Neural cell (in vitro differentiated cells): ENCODE measurements at regions not wholly inside any gene's neighbourhood (a gene's known extent, or its start where the extent isn't known, plus 50 kb on each side); places are given as distances from the start of the nearest gene placed in this dataset.

Experiments
- H2AFZ ChIP-seq: fragments of 200-600, 300-800 bp; sonication (generic), shearing (Covaris generic); 2 replicates; pipeline ENCODE4 v1.6.0; 2014; ENCODE audit warnings: low read depth, mild to moderate bottlenecking, antibody characterized with exemption, low read length, moderate library complexity
- H3F3A ChIP-seq: fragments of 200-600 bp; shearing (Covaris generic); 2 replicates; pipeline ENCODE4 v1.6.1; 2016; ENCODE audit warnings: mild to moderate bottlenecking, moderate library complexity, mixed read lengths, antibody characterized with exemption, low read length; ENCODE audit not compliant: insufficient read depth, poor library complexity, severe bottlenecking
- H3K27ac ChIP-seq: fragments of 200-600, 300-800 bp; sonication (generic), shearing (Covaris generic); 2 replicates; pipeline ENCODE4 v1.5.1; 2014; ENCODE audit warnings: mild to moderate bottlenecking, low read length, moderate library complexity
- H3K27me3 ChIP-seq: fragments of 300-800, 200-600 bp; sonication (generic), shearing (Covaris generic); 2 replicates; pipeline ENCODE4 v1.6.0; 2014; ENCODE audit warnings: mild to moderate bottlenecking, low read depth, low read length, moderate library complexity; ENCODE audit not compliant: insufficient read depth
- H3K36me3 ChIP-seq: fragments of 300-800, 200-600 bp; sonication (generic), shearing (Covaris generic); 2 replicates; pipeline ENCODE4 v1.5.1; 2014; ENCODE audit warnings: mild to moderate bottlenecking, antibody characterized with exemption, low read length, moderate library complexity; ENCODE audit not compliant: insufficient read depth
- H3K4me2 ChIP-seq: fragments of 300-800, 200-600 bp; sonication (generic), shearing (Covaris generic); 2 replicates; pipeline ENCODE4 v1.6.0; 2014; ENCODE audit warnings: mild to moderate bottlenecking, low read length
- H3K4me3 ChIP-seq: fragments of 300-800, 200-600 bp; sonication (generic), shearing (Covaris generic); 2 replicates; pipeline ENCODE4 v1.5.1; 2014; ENCODE audit warnings: mild to moderate bottlenecking, low read length, moderate library complexity
- H3K79me2 ChIP-seq: fragments of 200-600 bp; shearing (Covaris generic); replicated peaks from 2 replicates; pipeline ENCODE4 v1.6.0; 2014; ENCODE audit warnings: mild to moderate bottlenecking, low read length, moderate library complexity; ENCODE audit not compliant: insufficient read depth
- H3K9ac ChIP-seq: fragments of 300-800, 200-600 bp; sonication (generic), shearing (Covaris generic); 2 replicates; pipeline ENCODE4 v1.6.1; 2016; ENCODE audit warnings: mild to moderate bottlenecking, low read length, mixed read lengths
- H3K9me2 ChIP-seq: fragments of 200-600 bp; shearing (Covaris generic); 2 replicates; pipeline ENCODE4 v1.6.1; 2016; ENCODE audit warnings: mild to moderate bottlenecking, low read length, mixed read lengths; ENCODE audit not compliant: insufficient read depth
- H3K9me3 ChIP-seq: fragments of 200-600, 300-800 bp; sonication (generic), shearing (Covaris generic); 2 replicates; pipeline ENCODE4 v1.6.1; 2016; ENCODE audit warnings: mild to moderate bottlenecking, mixed run types, low read length, moderate library complexity, mixed read lengths
- H4K20me1 ChIP-seq: fragments of 200-600 bp; shearing (Covaris generic); 2 replicates; pipeline ENCODE4 v1.6.1; 2016; ENCODE audit warnings: mild to moderate bottlenecking, mixed run types; ENCODE audit not compliant: insufficient read depth
- CTCF ChIP-seq: fragments of 450-650 bp; IDR thresholded peaks from 2 replicates; pipeline ENCODE4 v1.5.1; 2014; ENCODE audit warnings: antibody characterized with exemption, mild to moderate bottlenecking, moderate library complexity; ENCODE audit not compliant: poor library complexity, severe bottlenecking
- EP300 ChIP-seq: fragments of 450-650 bp; conservative IDR thresholded peaks from 2 replicates; pipeline ENCODE4 v1.6.1; 2014; ENCODE audit warnings: antibody characterized with exemption, mild to moderate bottlenecking, moderate library complexity; ENCODE audit not compliant: poor library complexity, severe bottlenecking
- EZH2 ChIP-seq: fragments of 200-600, 300-800 bp; shearing (Covaris generic), sonication (generic); IDR thresholded peaks from 2 replicates; pipeline ENCODE4 v1.6.1; 2014; ENCODE audit warnings: antibody characterized with exemption, low read length, borderline replicate concordance, mild to moderate bottlenecking; ENCODE audit not compliant: insufficient read depth, poor library complexity, severe bottlenecking
- MXI1 ChIP-seq: fragments of 450-650 bp; conservative IDR thresholded peaks from 2 replicates; pipeline ENCODE4 v1.6.1; 2014; ENCODE audit warnings: antibody characterized with exemption, mild to moderate bottlenecking; ENCODE audit not compliant: poor library complexity, severe bottlenecking
- POLR2AphosphoS5 ChIP-seq: IDR thresholded peaks from 2 replicates; pipeline ENCODE4 v1.6.1; 2012
- RAD21 ChIP-seq: fragments of 450-650 bp; conservative IDR thresholded peaks from 2 replicates; pipeline ENCODE4 v1.6.1; 2014; ENCODE audit warnings: antibody characterized with exemption, mild to moderate bottlenecking, moderate library complexity
- SMC3 ChIP-seq: fragments of 450-650 bp; conservative IDR thresholded peaks from 2 replicates; pipeline ENCODE4 v1.6.1; 2014; ENCODE audit warnings: antibody characterized with exemption, mild to moderate bottlenecking, moderate library complexity; ENCODE audit not compliant: poor library complexity
- TAF1 ChIP-seq: IDR thresholded peaks from 2 replicates; pipeline ENCODE4 v1.6.1; 2012; ENCODE audit warnings: low read depth
- TF ChIP-seq, protein P1 (sequence below): IDR thresholded peaks from 2 replicates; pipeline ENCODE4 v1.6.1; 2012; ENCODE audit warnings: borderline replicate concordance

DNA sequence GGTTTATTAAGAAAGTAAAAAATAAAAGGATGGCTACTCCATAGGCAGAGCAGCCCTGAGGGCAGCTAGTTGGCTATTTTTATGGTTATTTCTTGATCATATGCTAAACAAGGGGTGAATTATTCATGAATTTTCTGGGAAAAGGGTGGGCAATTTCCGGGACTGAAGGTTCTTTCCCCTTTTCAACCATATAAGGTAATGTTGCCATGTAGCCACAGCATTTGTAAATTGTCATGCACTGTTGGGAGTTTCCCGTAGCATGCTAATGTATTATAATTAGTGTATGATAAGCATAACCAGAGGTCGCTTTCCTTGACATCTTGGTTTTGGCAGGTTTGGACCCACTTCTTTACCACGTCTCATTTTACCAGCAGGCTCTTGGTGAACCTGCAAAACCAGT is 610.4 kb upstream of the B3GAT1 start:
- Histone ChIP-seq H3K27me3 (no peaks in the 10 kb centered on the region), H3K27ac (no peak overlapping the region), H3K36me3 (no peaks in the 10 kb centered on the region), H3K79me2 (no peaks in the 10 kb centered on the region), H3K4me3 (no peak overlapping the region), H3K9me2 (no peaks in the 10 kb centered on the region), H3K9ac (no peak overlapping the region), H3K4me2 (no peak overlapping the region), H2AFZ (no peak overlapping the region), H3K9me3 (peaks cover 7% of the 10 kb centered on the region), H3F3A (no peaks in the 10 kb centered on the region), H4K20me1 (no peaks in the 10 kb centered on the region)
- TF ChIP-seq EZH2, result no peak

GRCh38 chr11:135019899-135020298 is 607.9 kb upstream of the B3GAT1 start:
- no peak overlapping the region for H3K27ac ChIP-seq
- H3K27me3 ChIP-seq, result no peaks in the 10 kb centered on the region
- no peak overlapping the region for H3K4me3 ChIP-seq

More at GRCh38 chr11:135019899-135020298, 607.9 kb upstream of the B3GAT1 start:
- no peaks in the 10 kb centered on the region for H3K79me2 ChIP-seq
- H3K9me3 ChIP-seq, result peaks cover 7% of the 10 kb centered on the region
- H3K36me3 ChIP-seq, result no peaks in the 10 kb centered on the region
- TF ChIP-seq TAF1, result no peak
- TF ChIP-seq POLR2AphosphoS5, result no peak
- TF ChIP-seq EP300, result no peak
- no peak for TF ChIP-seq RAD21
- TF ChIP-seq MXI1, result no peak
- TF ChIP-seq EZH2, result no peak
- TF ChIP-seq CTCF, result no peak
- TF ChIP-seq SMC3, result no peak
- TF ChIP-seq, protein P1, sequence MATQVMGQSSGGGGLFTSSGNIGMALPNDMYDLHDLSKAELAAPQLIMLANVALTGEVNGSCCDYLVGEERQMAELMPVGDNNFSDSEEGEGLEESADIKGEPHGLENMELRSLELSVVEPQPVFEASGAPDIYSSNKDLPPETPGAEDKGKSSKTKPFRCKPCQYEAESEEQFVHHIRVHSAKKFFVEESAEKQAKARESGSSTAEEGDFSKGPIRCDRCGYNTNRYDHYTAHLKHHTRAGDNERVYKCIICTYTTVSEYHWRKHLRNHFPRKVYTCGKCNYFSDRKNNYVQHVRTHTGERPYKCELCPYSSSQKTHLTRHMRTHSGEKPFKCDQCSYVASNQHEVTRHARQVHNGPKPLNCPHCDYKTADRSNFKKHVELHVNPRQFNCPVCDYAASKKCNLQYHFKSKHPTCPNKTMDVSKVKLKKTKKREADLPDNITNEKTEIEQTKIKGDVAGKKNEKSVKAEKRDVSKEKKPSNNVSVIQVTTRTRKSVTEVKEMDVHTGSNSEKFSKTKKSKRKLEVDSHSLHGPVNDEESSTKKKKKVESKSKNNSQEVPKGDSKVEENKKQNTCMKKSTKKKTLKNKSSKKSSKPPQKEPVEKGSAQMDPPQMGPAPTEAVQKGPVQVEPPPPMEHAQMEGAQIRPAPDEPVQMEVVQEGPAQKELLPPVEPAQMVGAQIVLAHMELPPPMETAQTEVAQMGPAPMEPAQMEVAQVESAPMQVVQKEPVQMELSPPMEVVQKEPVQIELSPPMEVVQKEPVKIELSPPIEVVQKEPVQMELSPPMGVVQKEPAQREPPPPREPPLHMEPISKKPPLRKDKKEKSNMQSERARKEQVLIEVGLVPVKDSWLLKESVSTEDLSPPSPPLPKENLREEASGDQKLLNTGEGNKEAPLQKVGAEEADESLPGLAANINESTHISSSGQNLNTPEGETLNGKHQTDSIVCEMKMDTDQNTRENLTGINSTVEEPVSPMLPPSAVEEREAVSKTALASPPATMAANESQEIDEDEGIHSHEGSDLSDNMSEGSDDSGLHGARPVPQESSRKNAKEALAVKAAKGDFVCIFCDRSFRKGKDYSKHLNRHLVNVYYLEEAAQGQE, result no peak
- H3K4me2 ChIP-seq, result no peak overlapping the region
- H4K20me1 ChIP-seq, result no peaks in the 10 kb centered on the region
- no peak overlapping the region for H3K9ac ChIP-seq
- H2AFZ ChIP-seq, result no peak overlapping the region
- H3K9me2 ChIP-seq, result no peaks in the 10 kb centered on the region
- no peaks in the 10 kb centered on the region for H3F3A ChIP-seq
